Panc1 (cell line): ENCODE measurements at regions not wholly inside any gene's neighbourhood (a gene's known extent, or its start where the extent isn't known, plus 50 kb on each side); places are given as distances from the start of the nearest gene placed in this dataset.

Experiments
- ATAC-seq: fragments of 200-7000 bp; cut with Tn5 transposase; 2 replicates; pipeline ENCODE4 v1.9.1; 2020; ENCODE audit warnings: mild to moderate bottlenecking, moderate library complexity
- BruUV-seq: library from RNA; stranded (reverse); fragments of 400-500 nt; replicated peaks from 2 replicates; lab custom pipeline; 2021; lab: Mats Ljungman, UMichigan
- CTCF ChIA-PET: fragments of 300-600 bp; sonication (Branson Sonifier 250); formaldehyde crosslinking; loops from one replicate; lab custom pipeline; 2022; ENCODE audit warnings: antibody characterized with exemption; lab: Charles Lee
- POLR2A ChIA-PET: fragments of 300-600 bp; sonication (Branson Sonifier 250); formaldehyde crosslinking; loops from one replicate; lab custom pipeline; 2022; ENCODE audit warnings: antibody characterized with exemption; lab: Charles Lee
- DNase-seq: peaks from one replicate; pipeline ENCODE4 v3.0.0-alpha.2; 2010; ENCODE audit warnings: low read depth, low spot score
- H3K27ac ChIP-seq: 2 replicates; pipeline ENCODE4 v1.5.1; 2011; ENCODE audit warnings: mild to moderate bottlenecking, low read length, inconsistent platforms
- H3K27me3 ChIP-seq: fragments of 200-500 bp; sonication (Bioruptor generic); 2 replicates; pipeline ENCODE4 v1.6.0; 2014; ENCODE audit warnings: low read length, inconsistent platforms; ENCODE audit not compliant: control insufficient read depth, insufficient read depth
- H3K36me3 ChIP-seq: fragments of 200-500 bp; sonication (Bioruptor generic); 2 replicates; pipeline ENCODE4 v1.5.1; 2014; ENCODE audit warnings: inconsistent platforms, mild to moderate bottlenecking, low read length, moderate library complexity; ENCODE audit not compliant: control insufficient read depth, insufficient read depth
- H3K4me1 ChIP-seq: 2 replicates; pipeline ENCODE4 v1.5.1; 2011; ENCODE audit warnings: inconsistent platforms, mild to moderate bottlenecking, low read length, moderate library complexity; ENCODE audit not compliant: control insufficient read depth, insufficient read depth
- H3K4me3 ChIP-seq, 2 experiments: 2 replicates each; pipeline ENCODE4 v1.5.1; 2011 to 2012; ENCODE audit warnings: low read depth in 2 of 2, low read length in 2 of 2, mild to moderate bottlenecking in 2 of 2, inconsistent platforms in 1 of 2, moderate library complexity in 1 of 2
- H3K9me3 ChIP-seq: fragments of 200-500 bp; sonication (Bioruptor generic); 2 replicates; pipeline ENCODE4 v1.5.1; 2014; ENCODE audit warnings: low read depth, mild to moderate bottlenecking, inconsistent platforms, low read length, moderate library complexity; ENCODE audit not compliant: control insufficient read depth, insufficient read depth
- POLR2AphosphoS5 ChIP-seq: IDR thresholded peaks from 2 replicates; pipeline ENCODE4 v1.6.1; 2012; ENCODE audit warnings: mild to moderate bottlenecking, low read depth, low read length, moderate library complexity
- SIN3A ChIP-seq: IDR thresholded peaks from 2 replicates; pipeline ENCODE4 v1.6.1; 2012; ENCODE audit warnings: low read depth, mild to moderate bottlenecking, low read length, moderate library complexity, borderline replicate concordance; ENCODE audit not compliant: insufficient read depth
- TCF7L2 ChIP-seq: IDR thresholded peaks from 2 replicates; pipeline ENCODE4 v1.6.1; 2011; ENCODE audit warnings: mild to moderate bottlenecking, low read depth, low read length, inconsistent platforms
- in situ Hi-C: cut with HindIII; loops from 2 replicates; pipeline ENCODE4 v1.10.0; 2016; ENCODE audit warnings: low sequenced_read_pairs, low pct_unique_long_range_greater_than_20kb
- intact Hi-C: fragments of 100-400 bp; cut with micrococcal nuclease; formaldehyde crosslinking; loops from one replicate; pipeline ENCODE4 v1.10.0; 2022; ENCODE audit not compliant: unreplicated experiment
- TF ChIP-seq, protein P1 (sequence below): fragments of 450-650 bp; IDR thresholded peaks from 2 replicates; pipeline ENCODE4 v1.5.1; 2017; ENCODE audit warnings: mild to moderate bottlenecking
- TF ChIP-seq, protein P2 (sequence below), 2 experiments: IDR thresholded peaks; 2 replicates each; pipeline ENCODE4 v1.6.1; 2011 to 2012; ENCODE audit warnings: low read depth in 2 of 2, control low read depth in 1 of 2, low read length in 1 of 2, mild to moderate bottlenecking in 1 of 2, moderate library complexity in 1 of 2; ENCODE audit not compliant: insufficient read depth in 1 of 2

- ChIA-PET POLR2A (no interaction called here), CTCF (no interaction called here)
- H3K36me3 ChIP-seq: no peaks in the 10 kb centered on the region
- BruUV-seq: no TSS peak
- no peaks in the 10 kb centered on the region for H3K27me3 ChIP-seq
- H3K9me3 ChIP-seq: no peaks in the 10 kb centered on the region
- ATAC-seq (no peak), DNase-seq (no peak)
- no peak overlapping the region for H3K4me3 ChIP-seq
- in situ Hi-C loops: no loop called here
- no peaks in the 10 kb centered on the region for H3K4me1 ChIP-seq
- no peak overlapping the region for H3K27ac ChIP-seq
- no peak for TF ChIP-seq TCF7L2
- no peak for TF ChIP-seq POLR2AphosphoS5
- TF ChIP-seq, protein P1, sequence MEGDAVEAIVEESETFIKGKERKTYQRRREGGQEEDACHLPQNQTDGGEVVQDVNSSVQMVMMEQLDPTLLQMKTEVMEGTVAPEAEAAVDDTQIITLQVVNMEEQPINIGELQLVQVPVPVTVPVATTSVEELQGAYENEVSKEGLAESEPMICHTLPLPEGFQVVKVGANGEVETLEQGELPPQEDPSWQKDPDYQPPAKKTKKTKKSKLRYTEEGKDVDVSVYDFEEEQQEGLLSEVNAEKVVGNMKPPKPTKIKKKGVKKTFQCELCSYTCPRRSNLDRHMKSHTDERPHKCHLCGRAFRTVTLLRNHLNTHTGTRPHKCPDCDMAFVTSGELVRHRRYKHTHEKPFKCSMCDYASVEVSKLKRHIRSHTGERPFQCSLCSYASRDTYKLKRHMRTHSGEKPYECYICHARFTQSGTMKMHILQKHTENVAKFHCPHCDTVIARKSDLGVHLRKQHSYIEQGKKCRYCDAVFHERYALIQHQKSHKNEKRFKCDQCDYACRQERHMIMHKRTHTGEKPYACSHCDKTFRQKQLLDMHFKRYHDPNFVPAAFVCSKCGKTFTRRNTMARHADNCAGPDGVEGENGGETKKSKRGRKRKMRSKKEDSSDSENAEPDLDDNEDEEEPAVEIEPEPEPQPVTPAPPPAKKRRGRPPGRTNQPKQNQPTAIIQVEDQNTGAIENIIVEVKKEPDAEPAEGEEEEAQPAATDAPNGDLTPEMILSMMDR: no peak
- TF ChIP-seq SIN3A: no peak
- TF ChIP-seq, protein P2, sequence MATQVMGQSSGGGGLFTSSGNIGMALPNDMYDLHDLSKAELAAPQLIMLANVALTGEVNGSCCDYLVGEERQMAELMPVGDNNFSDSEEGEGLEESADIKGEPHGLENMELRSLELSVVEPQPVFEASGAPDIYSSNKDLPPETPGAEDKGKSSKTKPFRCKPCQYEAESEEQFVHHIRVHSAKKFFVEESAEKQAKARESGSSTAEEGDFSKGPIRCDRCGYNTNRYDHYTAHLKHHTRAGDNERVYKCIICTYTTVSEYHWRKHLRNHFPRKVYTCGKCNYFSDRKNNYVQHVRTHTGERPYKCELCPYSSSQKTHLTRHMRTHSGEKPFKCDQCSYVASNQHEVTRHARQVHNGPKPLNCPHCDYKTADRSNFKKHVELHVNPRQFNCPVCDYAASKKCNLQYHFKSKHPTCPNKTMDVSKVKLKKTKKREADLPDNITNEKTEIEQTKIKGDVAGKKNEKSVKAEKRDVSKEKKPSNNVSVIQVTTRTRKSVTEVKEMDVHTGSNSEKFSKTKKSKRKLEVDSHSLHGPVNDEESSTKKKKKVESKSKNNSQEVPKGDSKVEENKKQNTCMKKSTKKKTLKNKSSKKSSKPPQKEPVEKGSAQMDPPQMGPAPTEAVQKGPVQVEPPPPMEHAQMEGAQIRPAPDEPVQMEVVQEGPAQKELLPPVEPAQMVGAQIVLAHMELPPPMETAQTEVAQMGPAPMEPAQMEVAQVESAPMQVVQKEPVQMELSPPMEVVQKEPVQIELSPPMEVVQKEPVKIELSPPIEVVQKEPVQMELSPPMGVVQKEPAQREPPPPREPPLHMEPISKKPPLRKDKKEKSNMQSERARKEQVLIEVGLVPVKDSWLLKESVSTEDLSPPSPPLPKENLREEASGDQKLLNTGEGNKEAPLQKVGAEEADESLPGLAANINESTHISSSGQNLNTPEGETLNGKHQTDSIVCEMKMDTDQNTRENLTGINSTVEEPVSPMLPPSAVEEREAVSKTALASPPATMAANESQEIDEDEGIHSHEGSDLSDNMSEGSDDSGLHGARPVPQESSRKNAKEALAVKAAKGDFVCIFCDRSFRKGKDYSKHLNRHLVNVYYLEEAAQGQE (IDR thresholded peaks at IDR 0.05; ENCODE audit: insufficient read depth in 1 of 2, low read depth in 2 of 2, low read length in 1 of 2): no peak
- intact Hi-C loops: loop anchor here (5.0 kb wide), 3 partner anchors 367 to 552 kb away; partner anchors contain the start of gene LMOD3
Measured at GRCh38 chr3:69674752-69675151, 64.5 kb upstream of the MITF start.

DNA sequence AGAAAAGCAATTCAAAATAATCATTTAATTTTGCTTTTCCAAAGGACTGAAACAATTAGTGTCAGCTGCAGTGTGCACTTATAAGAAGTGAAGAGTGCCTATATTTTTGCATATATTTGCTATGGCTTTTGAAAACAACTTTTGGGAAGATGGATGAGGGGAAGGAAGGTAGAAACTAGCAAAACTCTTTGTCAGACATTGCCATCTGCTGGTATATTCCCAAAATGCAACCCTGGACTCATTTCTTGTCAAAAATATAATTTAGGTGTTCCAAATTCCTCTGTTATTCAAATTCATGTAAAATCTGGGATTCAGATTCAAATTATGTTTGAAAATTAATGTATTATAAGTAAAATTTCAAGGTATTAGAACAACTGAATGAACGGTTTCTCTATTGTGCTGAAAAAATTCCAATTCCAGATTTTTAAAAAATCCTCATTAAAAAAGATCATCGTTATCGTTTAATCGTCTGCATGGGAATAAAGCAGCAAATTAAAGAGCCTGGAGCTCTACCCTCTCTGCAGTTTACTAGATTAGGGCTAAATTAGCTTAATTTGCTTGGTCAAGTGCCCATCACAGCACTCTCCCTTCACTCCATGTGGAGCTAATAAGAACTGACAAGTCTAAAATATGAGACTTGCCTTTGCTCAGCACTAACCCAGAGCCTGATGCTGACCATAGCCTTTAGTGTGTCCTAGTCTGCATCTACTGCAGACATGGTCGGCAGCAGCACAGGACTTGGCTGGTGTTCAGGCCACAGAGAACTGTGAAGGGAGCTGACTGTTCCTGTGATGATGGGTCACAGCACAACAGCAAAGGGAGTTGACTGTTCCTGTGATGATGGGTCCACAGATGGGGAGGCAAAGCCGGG, 67.9 kb upstream of the MITF start:
- TF ChIP-seq POLR2AphosphoS5 (no peak), SIN3A (no peak), TCF7L2 (no peak)
- TF ChIP-seq, protein P1: peak; percentile 69; the same call in 1 of the 2 replicates
- TF ChIP-seq, protein P2 (IDR thresholded peaks at IDR 0.05; ENCODE audit: insufficient read depth in 1 of 2, low read depth in 2 of 2, low read length in 1 of 2): no peak
- H3K4me3 ChIP-seq: no peak overlapping the region
- ChIA-PET CTCF (no interaction called here), POLR2A (no interaction called here)
- DNase-seq (no peak), ATAC-seq (no peak)
- no peaks in the 10 kb centered on the region for H3K27me3 ChIP-seq
- BruUV-seq: no TSS peak
- H3K36me3 ChIP-seq: no peaks in the 10 kb centered on the region
- in situ Hi-C loops: no loop called here
- H3K4me1 ChIP-seq: no peaks in the 10 kb centered on the region
- no peak overlapping the region for H3K27ac ChIP-seq
- no peaks in the 10 kb centered on the region for H3K9me3 ChIP-seq
- intact Hi-C loops: loop anchor here (5.0 kb wide), 3 partner anchors 364 to 549 kb away; partner anchors contain the start of gene LMOD3
